Activated CD4-positive, alpha-beta T cell treated with anti-CD3 and anti-CD28 coated beads for 24 hours (primary cell): ENCODE measurements at regions not wholly inside any gene's neighbourhood (a gene's known extent, or its start where the extent isn't known, plus 50 kb on each side); places are given as distances from the start of the nearest gene placed in this dataset.

Source experiments
- DNase-seq, 2 donors: peaks; one replicate each; pipeline ENCODE4 v3.0.0-alpha.2; 2020; ENCODE audit warnings: low read depth in 2 of 2

DNA sequence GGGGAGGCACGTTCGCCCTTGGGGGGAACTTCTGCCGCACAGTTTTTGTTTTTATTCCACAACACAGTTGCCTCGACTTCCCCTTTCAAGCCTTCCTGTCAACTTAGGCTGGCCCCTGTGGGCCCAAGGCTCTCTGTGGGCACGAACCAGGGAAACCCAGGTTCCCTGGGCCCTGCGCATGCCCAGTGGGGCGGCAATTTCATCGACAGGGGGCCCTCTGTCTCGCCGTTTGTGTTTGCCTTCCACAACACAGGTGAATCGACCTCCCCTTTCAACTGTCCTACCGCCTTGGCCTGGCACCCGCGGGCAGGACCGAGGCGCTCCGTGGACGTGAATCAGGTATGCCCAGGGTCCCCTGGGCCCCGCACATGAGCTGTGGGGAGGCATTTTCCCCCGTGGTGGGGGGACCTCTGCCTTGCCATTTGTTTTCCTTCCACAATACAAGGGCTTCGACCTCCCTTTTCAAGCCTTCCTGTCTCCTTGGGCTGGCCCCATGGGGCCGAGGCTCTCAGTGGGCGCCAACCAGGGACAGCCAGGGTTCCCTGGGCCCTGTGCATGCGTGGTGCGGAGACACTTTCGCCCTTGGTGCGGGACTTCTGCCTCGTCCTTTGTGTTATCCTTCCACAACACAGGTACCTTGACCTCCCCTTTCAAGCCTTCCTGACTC, 354.0 kb downstream of the ALG10 start:
- DNase-seq, result no peak

- DNase-seq, result no peak
Observed at GRCh38 chr12:34377243-34378035, 355.1 kb downstream of the ALG10 start.

DNA sequence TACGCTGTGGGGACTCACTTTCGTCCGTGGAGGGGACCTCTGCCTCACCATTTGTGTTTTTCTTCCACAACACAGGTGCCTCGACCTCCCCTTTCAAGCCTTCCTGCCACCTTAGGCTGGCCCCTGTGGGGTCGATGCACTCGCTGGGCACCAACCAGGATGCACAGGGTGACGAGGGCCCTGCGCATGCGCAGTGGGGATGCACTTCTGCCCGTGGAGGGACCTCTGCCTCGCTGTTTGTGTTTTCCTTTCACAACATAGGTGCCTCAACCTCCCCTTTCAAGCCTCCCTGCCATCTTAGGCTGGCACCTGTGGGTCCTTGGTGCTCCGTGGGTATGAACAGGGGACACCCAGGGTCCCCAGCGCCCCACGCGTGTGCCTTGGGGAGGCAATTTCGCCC, 356.8 kb downstream of the ALG10 start:
- DNase-seq, result no peak

- DNase-seq, result no peak
Observed at GRCh38 chr12:34384693-34385092, 362.4 kb downstream of the ALG10 start.

DNA sequence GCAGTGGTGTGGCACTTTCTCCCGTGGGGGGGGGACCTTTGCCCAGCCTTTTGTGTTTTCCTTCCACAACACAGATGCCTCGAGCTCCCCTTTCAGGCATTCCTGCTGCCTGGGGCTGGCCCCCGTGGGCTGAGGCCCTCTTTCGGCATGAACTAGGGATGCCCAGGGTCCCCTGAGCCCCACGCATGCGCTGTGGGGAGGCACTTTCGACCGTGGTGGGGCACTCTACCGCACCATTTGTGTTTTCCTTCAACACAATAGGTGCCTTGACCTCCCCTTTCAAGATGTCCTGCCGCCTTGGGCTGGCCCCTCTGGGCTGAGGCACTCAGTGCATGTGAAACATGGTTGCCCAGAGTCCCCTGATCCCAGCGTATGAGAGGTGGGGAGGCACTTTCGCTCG, 363.7 kb downstream of the ALG10 start:
- no peak for DNase-seq

GRCh38 chr12:34386621-34387255, 364.4 kb downstream of the ALG10 start:
- DNase-seq, result no peak

GRCh38 chr12:34387711-34388635, 365.7 kb downstream of the ALG10 start:
- no peak for DNase-seq

DNA sequence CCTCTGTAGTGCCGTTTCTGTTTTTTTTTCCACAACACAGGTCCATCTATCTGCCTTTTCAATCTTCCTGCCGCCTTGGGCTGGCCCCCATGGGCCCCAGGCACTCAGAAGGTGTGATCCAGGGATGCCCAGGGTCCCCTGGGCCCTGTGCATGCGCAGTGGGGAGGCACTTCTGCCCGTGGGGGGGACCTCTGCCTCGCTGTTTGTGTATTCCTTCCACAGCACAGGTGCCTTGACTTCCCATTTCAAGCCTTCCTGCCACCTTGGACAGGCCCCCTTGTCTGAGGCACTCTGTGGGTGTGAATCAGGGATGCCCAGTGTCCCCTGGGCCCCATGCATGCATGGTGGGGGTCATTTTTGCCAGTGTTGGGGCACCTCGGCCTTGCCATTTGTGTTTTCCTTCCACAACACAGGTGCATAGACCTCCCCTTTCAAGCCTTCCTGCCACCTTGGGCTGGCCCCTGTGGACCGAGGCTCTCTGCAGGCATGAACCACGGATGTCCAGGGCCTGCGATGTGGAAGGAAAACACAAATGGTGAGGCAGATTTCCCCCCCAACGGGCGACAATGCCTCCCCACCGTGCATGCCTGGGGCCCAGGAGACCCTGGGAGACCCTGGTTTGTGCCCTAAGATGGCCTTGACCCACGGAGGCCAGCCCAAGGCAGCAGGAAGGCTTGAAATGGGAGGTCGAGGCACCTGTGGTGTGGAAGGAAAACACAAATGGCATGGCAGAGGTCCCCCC, 366.5 kb downstream of the ALG10 start:
- no peak for DNase-seq

- DNase-seq, result no peak
Observed at GRCh38 chr12:34389378-34390170, 367.3 kb downstream of the ALG10 start.

DNA sequence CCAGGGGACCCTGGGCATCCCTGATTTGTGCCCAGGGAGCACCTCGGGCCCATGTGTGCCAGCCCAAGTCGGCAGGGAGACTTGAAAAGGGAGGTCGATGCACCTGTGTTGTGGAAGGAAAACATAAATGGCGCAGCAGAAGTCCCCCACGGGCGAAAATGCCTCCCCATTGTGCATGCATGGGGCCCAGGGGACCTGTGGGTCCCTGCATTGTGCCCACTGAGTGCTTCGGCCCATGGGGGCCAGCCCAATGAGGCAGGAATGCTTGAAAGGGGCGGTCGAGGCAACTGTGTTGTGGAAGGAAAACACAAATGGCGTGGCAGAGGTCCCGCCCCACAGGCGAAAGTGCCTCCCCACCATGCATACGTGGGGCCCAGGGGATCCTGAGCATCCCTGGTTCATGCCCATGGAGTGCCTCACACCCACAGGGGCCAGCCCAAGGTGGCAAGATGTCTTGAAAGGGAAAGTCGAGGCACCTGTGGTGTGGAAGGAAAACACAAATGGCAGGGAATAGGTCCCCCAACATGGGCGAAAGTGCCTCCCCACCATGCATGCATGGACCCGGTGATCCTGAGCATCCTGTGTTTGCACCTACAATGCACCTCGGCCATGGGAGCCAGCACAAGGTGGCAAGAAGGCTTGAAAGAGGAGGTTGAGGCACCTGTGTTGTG, 368.0 kb downstream of the ALG10 start:
- no peak for DNase-seq

DNA sequence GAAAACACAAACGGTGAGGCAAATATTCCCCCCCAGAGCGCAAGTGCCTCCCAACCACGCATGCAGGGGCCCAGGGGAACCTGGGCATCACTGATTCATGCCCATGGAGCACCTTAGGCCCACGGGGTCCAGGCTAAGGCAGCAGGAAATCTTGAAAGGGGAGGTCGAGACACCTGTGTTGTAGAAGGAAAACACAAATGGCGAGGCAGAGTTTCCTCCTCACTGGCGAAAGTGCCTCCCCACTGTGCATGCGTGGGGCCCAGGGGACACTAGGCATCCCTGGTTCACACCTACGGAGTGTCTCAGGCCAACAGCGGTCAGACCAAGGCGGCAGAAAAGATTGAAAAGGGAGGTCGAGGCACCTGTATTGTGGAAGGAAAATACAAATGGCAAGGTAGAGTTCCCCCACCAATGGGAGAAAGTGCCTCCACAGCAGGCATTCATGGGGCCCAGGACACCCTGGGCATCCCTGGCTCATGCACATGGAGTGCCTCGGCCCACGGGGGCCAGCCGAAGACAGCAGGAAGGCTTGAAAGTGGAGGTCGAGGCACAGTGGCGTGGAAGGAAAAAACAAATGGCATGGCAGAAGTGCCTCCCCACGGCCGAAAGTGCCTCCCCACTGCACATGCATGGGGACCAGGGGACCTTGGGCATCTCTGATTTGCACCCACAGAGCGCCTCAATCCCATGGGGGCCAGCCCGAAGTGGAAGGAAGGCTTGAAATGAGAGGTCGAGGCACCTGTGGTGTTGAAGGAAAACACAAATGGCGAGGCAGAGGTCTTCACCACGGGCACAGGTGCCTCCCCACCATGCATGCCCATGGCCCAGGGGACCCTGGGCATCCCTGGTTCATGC, 368.8 kb downstream of the ALG10 start:
- DNase-seq, result no peak

GRCh38 chr12:34391771-34392581, 369.7 kb downstream of the ALG10 start:
- no peak for DNase-seq

DNA sequence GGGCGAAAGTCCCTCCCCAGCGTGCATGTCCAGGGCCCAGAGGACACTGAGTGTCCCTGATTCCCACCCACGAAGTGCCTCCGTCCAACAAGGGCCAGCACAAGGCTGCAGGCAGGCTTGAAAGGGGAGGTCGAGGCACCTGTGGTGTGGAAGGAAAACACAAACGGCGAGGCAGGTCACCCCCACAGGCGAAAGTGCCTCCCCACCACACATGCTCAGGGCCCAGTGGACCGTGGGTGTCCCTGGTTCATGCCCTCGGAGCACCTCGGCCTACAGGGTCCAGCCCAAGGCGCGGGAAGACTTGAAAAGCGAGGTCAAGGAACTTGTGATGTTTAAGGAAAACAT, 370.4 kb downstream of the ALG10 start:
- no peak for DNase-seq

GRCh38 chr12:34393086-34393820, 371.0 kb downstream of the ALG10 start:
- no peak for DNase-seq

DNA sequence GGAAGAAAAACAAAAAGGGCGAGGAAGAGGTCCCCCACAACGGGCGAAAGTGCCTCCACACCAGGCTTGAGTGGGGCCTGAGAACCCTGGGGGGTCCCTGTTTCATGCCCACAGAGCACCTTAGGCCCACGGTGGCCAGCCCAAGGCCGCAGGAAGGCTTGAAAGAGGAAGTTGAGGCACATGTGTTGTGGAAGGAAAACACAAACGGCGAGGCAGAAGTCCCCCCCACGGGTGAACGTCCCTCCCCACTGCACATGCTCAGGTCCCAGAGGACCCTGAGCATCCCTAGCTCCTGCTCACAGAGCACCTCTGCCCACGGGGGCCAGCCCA, 371.5 kb downstream of the ALG10 start:
- no peak for DNase-seq

DNA sequence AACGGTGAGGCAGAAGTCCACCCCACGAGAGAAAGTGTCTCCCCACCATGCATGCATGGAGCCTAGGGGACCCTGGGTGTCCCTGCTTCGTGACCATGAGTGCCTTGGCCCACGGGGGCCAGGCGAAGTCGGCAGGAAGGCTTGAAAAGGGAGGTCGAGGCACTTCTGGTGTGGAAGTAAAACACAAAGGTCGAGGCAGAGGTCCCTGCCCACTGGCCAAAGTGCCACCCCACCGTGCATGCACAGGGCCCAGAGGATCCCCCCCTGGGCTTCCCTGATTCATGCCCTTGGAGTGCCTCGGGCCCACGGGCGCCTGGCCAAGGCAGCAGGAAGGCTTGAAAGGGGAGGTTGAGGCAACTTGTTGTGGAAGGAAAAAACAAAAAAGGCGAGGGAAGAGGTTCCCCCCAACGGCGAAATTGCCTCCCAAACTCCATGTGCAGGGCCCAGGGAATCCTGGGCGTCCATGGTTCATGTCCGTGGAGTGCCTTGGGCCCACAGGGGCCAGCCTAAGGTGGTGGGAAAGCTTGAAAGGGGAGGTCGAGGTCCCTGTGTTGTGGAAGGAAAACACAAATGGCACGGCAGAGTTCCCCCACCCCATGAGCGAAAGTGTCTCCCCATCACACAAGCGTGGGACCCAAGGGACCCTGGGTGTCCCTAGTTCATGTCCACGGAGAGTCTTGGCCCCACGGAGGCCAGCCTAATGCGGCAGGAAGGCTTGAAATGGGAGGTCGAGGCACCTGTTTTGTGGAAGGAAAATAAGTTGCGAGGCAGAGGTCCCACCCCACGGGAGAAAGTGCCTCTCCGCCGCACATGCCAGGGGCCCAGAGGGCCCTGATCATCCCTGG, 372.1 kb downstream of the ALG10 start:
- no peak for DNase-seq
